Panc1 (cell line): ENCODE measurements at regions not wholly inside any gene's neighbourhood (a gene's known extent, or its start where the extent isn't known, plus 50 kb on each side); places are given as distances from the start of the nearest gene placed in this dataset.

ENCODE experiments used
- ATAC-seq: fragments of 200-7000 bp; cut with Tn5 transposase; 2 replicates; pipeline ENCODE4 v1.9.1; 2020; ENCODE audit warnings: mild to moderate bottlenecking, moderate library complexity
- BruUV-seq: library from RNA; stranded (reverse); fragments of 400-500 nt; replicated peaks from 2 replicates; lab custom pipeline; 2021; lab: Mats Ljungman, UMichigan
- CTCF ChIA-PET: fragments of 300-600 bp; sonication (Branson Sonifier 250); formaldehyde crosslinking; loops from one replicate; lab custom pipeline; 2022; ENCODE audit warnings: antibody characterized with exemption; lab: Charles Lee
- POLR2A ChIA-PET: fragments of 300-600 bp; sonication (Branson Sonifier 250); formaldehyde crosslinking; loops from one replicate; lab custom pipeline; 2022; ENCODE audit warnings: antibody characterized with exemption; lab: Charles Lee
- DNase-seq: peaks from one replicate; pipeline ENCODE4 v3.0.0-alpha.2; 2010; ENCODE audit warnings: low read depth, low spot score
- H3K27ac ChIP-seq: 2 replicates; pipeline ENCODE4 v1.5.1; 2011; ENCODE audit warnings: mild to moderate bottlenecking, low read length, inconsistent platforms
- H3K27me3 ChIP-seq: fragments of 200-500 bp; sonication (Bioruptor generic); 2 replicates; pipeline ENCODE4 v1.6.0; 2014; ENCODE audit warnings: low read length, inconsistent platforms; ENCODE audit not compliant: control insufficient read depth, insufficient read depth
- H3K36me3 ChIP-seq: fragments of 200-500 bp; sonication (Bioruptor generic); 2 replicates; pipeline ENCODE4 v1.5.1; 2014; ENCODE audit warnings: inconsistent platforms, mild to moderate bottlenecking, low read length, moderate library complexity; ENCODE audit not compliant: control insufficient read depth, insufficient read depth
- H3K4me1 ChIP-seq: 2 replicates; pipeline ENCODE4 v1.5.1; 2011; ENCODE audit warnings: inconsistent platforms, mild to moderate bottlenecking, low read length, moderate library complexity; ENCODE audit not compliant: control insufficient read depth, insufficient read depth
- H3K4me3 ChIP-seq, 2 experiments: 2 replicates each; pipeline ENCODE4 v1.5.1; 2011 to 2012; ENCODE audit warnings: low read depth in 2 of 2, low read length in 2 of 2, mild to moderate bottlenecking in 2 of 2, inconsistent platforms in 1 of 2, moderate library complexity in 1 of 2
- H3K9me3 ChIP-seq: fragments of 200-500 bp; sonication (Bioruptor generic); 2 replicates; pipeline ENCODE4 v1.5.1; 2014; ENCODE audit warnings: low read depth, mild to moderate bottlenecking, inconsistent platforms, low read length, moderate library complexity; ENCODE audit not compliant: control insufficient read depth, insufficient read depth
- POLR2AphosphoS5 ChIP-seq: IDR thresholded peaks from 2 replicates; pipeline ENCODE4 v1.6.1; 2012; ENCODE audit warnings: mild to moderate bottlenecking, low read depth, low read length, moderate library complexity
- REST ChIP-seq, 2 experiments: IDR thresholded peaks; 2 replicates each; pipeline ENCODE4 v1.6.1; 2011 to 2012; ENCODE audit warnings: low read depth in 2 of 2, control low read depth in 1 of 2, low read length in 1 of 2, mild to moderate bottlenecking in 1 of 2, moderate library complexity in 1 of 2; ENCODE audit not compliant: insufficient read depth in 1 of 2
- SIN3A ChIP-seq: IDR thresholded peaks from 2 replicates; pipeline ENCODE4 v1.6.1; 2012; ENCODE audit warnings: low read depth, mild to moderate bottlenecking, low read length, moderate library complexity, borderline replicate concordance; ENCODE audit not compliant: insufficient read depth
- TCF7L2 ChIP-seq: IDR thresholded peaks from 2 replicates; pipeline ENCODE4 v1.6.1; 2011; ENCODE audit warnings: mild to moderate bottlenecking, low read depth, low read length, inconsistent platforms
- in situ Hi-C: cut with HindIII; loops from 2 replicates; pipeline ENCODE4 v1.10.0; 2016; ENCODE audit warnings: low sequenced_read_pairs, low pct_unique_long_range_greater_than_20kb
- intact Hi-C: fragments of 100-400 bp; cut with micrococcal nuclease; formaldehyde crosslinking; loops from one replicate; pipeline ENCODE4 v1.10.0; 2022; ENCODE audit not compliant: unreplicated experiment
- TF ChIP-seq, protein P1 (sequence below): fragments of 450-650 bp; IDR thresholded peaks from 2 replicates; pipeline ENCODE4 v1.5.1; 2017; ENCODE audit warnings: mild to moderate bottlenecking

DNA sequence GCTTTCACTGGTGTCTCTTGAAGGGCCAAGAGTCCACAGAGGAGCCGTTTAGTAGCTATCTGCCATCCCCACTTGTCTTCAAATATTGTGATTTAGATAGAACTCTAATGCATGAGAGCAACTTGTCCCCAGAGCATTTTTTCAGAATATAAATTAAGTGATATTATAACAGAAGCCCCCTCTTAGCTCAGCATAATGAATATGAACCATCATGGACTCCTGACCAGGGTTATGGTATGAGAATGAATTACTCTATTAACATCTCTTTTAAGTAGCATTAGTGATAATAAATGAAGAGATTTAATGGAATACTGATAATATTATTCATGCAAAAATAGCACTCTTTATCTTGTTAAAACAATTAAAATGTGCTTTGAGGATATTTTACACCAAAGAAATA is 709.6 kb downstream of the GALR1 start:
- no peak for TF ChIP-seq TCF7L2
- TF ChIP-seq POLR2AphosphoS5: no peak
- no peak for TF ChIP-seq SIN3A
- TF ChIP-seq, protein P1, sequence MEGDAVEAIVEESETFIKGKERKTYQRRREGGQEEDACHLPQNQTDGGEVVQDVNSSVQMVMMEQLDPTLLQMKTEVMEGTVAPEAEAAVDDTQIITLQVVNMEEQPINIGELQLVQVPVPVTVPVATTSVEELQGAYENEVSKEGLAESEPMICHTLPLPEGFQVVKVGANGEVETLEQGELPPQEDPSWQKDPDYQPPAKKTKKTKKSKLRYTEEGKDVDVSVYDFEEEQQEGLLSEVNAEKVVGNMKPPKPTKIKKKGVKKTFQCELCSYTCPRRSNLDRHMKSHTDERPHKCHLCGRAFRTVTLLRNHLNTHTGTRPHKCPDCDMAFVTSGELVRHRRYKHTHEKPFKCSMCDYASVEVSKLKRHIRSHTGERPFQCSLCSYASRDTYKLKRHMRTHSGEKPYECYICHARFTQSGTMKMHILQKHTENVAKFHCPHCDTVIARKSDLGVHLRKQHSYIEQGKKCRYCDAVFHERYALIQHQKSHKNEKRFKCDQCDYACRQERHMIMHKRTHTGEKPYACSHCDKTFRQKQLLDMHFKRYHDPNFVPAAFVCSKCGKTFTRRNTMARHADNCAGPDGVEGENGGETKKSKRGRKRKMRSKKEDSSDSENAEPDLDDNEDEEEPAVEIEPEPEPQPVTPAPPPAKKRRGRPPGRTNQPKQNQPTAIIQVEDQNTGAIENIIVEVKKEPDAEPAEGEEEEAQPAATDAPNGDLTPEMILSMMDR: no peak
- TF ChIP-seq REST (IDR thresholded peaks at IDR 0.05; ENCODE audit: insufficient read depth in 1 of 2, low read depth in 2 of 2, low read length in 1 of 2): no peak
- BruUV-seq: no TSS peak
- no peaks in the 10 kb centered on the region for H3K4me1 ChIP-seq
- H3K36me3 ChIP-seq: no peaks in the 10 kb centered on the region
- H3K9me3 ChIP-seq: no peaks in the 10 kb centered on the region
- peaks cover 12% of the 10 kb centered on the region for H3K27me3 ChIP-seq
- DNase-seq (no peak), ATAC-seq (no peak)
- in situ Hi-C loops (no loop called here), intact Hi-C loops (no loop called here)
- no peak overlapping the region for H3K4me3 ChIP-seq
- POLR2A ChIA-PET: interaction anchor here (0.6 kb wide), 1 partner anchor 14 kb away, joined by 4 read pairs; no protein-coding TSS in a partner anchor
- CTCF ChIA-PET: no interaction called here
- no peak overlapping the region for H3K27ac ChIP-seq

DNA sequence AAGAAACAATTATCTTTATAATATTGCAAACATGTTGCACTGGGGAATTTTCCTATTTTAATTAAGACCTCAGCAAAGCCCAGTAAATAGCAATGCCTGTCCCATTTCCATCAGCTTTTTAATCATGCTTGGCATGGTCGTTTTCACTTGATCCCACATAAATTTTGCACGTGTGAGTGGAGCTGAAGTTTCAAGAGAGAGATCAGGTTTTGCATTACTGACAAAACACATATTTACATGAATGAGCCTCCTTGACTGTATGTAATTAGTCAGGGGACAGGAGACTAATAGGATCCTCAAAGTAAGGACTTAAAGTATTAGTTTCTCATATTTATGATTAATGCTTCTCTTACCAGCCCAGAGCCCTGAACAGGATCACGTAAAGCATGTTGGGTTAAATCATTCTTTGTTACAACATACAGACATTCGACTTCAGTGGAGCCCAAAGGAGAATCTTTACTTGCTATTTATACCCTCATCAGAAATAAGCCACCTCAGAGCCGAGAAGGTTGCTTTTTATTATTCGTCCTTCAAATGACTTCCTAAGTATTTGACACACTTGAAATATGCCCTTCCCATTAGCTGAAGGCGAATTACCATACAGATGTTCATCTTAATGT is 711.3 kb downstream of the GALR1 start:
- intact Hi-C loops (no loop called here), in situ Hi-C loops (no loop called here)
- H3K4me1 ChIP-seq: no peaks in the 10 kb centered on the region
- H3K36me3 ChIP-seq: no peaks in the 10 kb centered on the region
- DNase-seq (no peak), ATAC-seq (no peak)
- no peak for TF ChIP-seq REST (IDR thresholded peaks at IDR 0.05; ENCODE audit: insufficient read depth in 1 of 2, low read depth in 2 of 2, low read length in 1 of 2)
- no peak for TF ChIP-seq TCF7L2
- TF ChIP-seq, protein P1: no peak
- TF ChIP-seq SIN3A: no peak
- no peak for TF ChIP-seq POLR2AphosphoS5
- CTCF ChIA-PET: no interaction called here
- H3K27ac ChIP-seq: no peak overlapping the region
- no peaks in the 10 kb centered on the region for H3K9me3 ChIP-seq
- H3K27me3 ChIP-seq: peaks cover 11% of the 10 kb centered on the region; the same call in 1 of the 2 replicates
- POLR2A ChIA-PET: no interaction called here
- no TSS peak for BruUV-seq
- H3K4me3 ChIP-seq: no peak overlapping the region
